ENCODE measurements at regions not wholly inside any gene's neighbourhood (a gene's known extent, or its start where the extent isn't known, plus 50 kb on each side); places are given as distances from the start of the nearest gene placed in this dataset.
"Not testable (repeated sequence)": the region's sequence is repeated elsewhere in the genome, so short reads cannot be mapped to it uniquely, and the experiment has no call there.

DNA sequence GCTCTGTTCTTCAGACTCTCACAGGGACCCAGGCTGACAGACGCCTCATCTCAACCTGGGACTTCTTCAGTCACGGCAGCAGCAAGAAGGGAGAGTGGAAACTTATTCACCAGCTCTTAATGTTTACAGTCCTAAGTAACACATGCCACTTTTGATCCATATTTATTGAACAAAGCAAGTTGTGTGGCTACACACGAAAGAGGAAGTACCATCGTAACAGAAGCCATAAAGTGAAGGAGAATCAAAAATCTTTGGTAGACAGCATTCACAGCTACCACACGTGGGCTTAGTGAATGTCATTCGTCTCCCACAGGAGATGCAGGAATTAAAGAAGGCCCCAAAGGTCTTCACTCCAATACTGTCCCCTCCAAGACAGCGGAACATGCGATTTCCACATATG is 582.6 kb downstream of the CETN3 start:
- no peak for DNase-seq

DNA sequence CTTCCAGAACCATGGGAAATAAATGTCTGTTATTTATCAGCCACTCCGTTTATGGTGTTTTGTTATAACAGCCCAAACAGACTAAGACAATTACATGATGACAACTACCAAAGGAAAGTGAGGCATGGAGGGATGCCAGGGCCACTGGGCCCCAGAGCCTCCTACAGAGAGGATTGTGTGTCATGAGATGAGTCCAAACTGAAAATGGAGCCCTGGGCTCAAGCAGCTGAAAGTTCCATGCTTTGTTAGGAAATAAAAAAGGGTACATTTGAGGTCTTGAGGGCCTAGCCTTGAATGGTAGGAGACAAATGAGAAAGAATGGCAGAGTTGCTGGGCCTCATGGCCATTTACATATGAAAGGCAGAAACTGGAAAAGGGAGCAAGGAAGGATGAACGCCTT is 586.5 kb downstream of the CETN3 start:
- DNase-seq: no peak

DNA sequence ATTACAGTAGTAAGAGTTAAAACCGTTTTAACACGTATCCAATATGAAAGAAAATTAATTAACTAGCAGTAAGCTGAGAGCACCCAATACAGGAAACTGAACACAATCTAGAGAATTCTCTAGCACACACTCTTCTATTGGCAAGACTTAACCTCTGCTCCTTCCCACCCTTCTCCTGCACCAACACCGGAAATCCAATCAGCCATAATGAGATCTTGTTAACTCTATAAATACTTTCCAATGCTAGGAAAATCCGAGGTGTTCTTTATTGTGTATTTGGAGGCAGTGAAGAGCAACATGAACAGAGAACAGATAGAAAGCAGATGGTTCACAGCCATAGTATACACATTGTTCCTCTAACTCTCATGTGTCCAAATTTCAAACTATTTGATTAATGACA is 591.7 kb downstream of the CETN3 start:
- DNase-seq: no peak

DNA sequence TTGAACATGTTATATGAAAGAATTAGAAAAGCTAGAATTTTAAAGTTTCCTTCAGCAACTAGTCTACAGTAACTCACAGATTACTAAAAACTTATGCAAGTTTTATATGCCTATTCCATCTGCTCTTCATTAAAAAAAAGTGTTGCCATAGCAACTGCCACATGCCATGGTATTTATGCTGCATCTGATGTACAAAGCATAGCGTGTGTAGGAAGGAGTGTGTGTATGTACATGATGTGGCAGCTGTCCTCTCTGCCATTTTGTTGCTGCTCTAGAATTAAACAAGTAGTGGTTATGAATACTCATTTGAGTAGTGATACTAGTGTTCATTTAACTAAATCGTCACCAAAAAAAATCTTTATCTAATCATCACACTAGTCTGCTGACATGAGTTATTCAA is 593.5 kb downstream of the CETN3 start:
- DNase-seq: no peak

DNA sequence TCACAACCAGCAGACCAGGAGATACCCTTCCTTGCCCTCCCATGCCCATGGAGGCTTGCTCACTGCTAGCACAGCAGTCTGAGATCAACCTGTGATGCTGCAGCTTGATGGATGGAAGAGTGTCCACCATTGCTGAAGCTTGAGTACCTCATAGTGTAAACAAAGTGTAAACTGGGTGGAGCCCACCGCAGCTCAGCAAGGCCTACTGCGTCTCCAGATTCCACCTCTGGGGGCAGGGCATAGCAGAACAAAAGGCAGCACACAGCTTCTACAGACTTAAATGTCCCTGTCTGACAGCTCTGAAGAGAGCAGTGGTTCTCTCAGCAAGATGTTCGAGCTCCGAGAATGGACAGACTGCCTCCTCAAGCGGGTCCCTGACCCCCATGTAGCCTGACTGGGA is 608.8 kb downstream of the CETN3 start:
- DNase-seq: not testable (repeated sequence)

DNA sequence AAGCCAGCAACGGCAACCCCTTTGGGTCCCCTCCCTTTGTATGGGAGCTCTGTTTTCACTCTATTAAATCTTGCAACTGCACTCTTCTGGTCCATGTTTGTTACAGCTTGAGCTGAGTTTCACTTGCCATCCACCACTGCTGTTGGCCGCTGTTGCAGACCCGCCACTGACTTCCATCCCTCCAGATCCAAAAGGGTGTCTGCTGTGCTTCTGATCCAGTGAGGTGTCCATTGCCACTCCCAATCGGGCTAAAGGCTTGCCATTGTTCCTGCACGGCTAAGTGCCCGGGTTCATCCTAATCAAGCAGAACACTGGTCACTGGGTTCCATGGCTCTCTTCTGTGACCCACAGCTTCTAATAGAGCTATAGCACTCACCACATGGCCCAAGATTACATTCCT is 615.1 kb downstream of the CETN3 start:
- DNase-seq: not testable (repeated sequence)

DNA sequence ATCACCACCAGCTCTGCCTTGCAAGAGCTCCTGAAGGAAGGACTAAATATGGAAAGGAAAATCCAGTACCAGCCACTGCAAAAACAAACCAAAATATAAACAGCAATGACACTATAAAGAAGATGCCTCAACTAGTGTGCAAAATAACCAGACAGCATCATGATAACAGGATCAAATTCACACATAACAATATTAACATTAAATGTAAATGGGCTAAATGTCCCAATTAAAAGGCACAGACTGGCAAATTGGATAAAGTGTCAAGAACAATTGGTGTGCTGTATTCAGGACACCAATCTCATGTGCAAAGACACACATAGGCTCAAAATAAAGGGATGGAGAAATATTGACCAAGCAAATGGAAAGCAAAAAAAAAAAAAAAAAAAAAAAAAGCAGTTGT is 629.8 kb downstream of the CETN3 start:
- DNase-seq: not testable (repeated sequence)

DNA sequence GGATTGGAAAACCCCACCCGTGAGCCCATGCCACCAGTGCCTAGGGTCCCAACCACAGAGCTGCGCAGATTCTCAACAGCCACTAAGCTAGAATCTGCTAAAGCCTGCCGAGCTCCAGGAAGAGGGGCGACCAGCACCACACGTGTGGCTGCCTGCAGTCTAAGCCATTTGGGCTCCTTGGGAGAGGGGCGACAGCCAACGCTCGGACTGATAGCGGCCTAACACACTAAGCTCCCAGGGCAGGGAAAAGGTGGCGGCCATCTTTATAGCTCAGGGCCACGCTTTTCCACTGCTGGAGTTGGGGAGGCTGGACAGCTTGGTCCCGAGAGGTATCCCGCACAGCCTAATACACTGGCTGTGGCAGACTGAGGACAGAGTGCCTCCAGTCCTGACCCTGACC is 631.8 kb downstream of the CETN3 start:
- no peak for DNase-seq

DNA sequence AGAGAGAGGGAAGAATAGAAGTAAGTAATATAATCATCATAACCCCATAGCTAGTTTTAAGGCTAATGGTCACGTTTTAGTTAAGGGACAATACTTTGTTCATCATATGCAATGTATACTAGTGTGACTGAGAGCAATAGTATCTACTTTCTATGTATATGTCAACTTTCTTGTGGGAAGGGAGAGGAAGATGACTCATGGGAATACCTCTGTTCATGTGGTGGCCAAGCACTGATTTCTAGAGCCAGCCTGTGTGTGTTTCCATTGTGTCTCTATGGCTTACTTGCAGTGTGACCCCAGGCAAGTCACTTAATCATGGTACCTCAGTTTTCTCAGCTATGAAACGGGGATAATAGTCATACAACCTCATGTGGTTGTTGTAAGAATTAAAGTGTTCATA is 639.6 kb downstream of the CETN3 start:
- DNase-seq: no peak

DNA sequence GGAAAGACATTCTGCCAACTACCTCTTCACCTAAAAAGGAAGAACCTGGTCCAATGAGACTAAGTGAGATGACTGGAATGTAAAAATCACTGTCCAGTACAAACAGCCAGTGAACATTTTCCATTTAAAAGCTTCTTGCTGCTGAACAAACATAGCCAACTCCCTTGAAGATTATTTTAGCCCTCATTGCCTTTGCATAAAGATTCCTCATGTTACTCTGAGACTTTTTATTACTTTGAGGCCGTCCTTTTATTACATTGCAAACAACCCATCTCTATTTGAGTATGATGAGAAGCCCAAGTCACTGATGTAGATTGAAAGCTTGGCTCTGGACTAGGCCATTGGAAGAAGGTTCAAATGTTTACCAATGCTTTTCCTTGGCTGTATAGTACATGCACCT is 649.8 kb downstream of the CETN3 start:
- DNase-seq: no peak

DNA sequence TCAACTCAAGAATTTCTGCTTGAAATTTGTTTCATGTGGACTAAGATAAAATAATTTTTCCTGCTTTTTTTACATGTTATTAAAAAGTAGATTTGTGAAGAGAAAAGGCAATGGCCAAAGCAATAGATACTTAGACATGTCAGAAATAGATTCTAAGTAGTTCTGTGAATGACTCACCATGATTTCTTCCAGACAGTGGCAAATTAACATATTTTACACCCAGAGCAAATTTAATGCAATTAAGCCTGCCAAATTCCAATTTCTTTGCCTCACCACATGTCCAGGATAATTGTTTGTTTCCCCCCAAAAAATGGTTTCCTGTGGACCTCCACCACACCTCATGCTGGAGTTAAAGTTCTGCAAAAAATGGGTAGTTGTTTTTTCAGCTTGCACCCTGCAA is 651.4 kb downstream of the CETN3 start:
- DNase-seq: no peak

DNA sequence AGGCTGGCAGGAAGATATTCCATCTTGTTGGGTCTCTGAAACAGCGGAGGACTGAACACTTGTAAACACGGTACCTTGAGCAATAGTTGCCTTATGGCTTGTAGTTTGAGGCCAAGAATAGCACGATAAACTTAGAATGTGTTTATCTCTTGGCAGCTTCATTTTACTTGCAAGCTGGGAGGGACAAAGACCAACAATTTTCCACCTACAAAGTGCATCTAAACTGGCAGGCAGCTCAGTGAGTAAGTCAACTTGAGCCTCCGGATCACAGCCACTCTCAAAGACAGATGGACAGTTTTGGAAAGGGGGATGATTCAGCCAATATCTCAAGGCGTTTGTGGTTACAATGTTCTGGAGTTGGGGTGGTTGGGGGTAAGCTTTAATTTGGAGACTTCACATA is 652.6 kb downstream of the CETN3 start:
- no peak for DNase-seq

DNA sequence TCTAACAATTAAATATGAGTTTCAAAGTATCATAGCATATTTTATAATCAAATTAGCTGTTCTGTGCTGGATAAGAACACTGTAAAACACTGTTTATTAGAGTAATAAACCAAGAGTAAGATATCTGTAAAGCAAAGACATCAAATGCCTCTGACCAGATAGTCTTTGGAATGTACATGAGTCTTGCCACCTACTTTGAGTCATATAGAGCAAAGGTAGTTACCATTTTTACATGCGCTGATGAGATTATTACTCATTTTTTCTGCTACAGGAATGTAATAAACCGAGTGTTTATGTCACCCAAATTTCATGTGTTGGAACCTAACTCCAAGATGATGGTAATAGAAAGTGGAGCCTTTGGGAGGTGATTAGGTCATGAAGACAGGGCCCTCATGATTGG is 654.5 kb downstream of the CETN3 start:
- DNase-seq: no peak

DNA sequence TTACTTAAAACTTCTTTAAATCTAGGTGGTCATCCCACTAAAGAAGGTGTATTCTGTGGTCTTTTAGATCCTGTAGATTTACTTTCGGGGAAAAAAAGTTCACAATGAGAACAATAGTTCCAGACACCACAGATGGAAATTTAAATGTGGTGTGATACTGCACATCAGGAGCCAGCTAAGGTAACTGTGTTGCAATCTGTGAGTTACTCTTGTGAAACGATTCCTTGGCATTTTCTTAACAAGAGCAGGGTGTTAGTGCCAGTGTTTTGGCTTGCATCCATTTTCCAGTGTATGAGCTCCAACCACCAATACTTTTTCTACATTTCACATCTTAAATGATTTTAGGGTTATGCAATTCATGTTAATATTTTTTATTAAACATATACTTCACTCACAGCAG is 674.5 kb downstream of the CETN3 start:
- DNase-seq: no peak

DNA sequence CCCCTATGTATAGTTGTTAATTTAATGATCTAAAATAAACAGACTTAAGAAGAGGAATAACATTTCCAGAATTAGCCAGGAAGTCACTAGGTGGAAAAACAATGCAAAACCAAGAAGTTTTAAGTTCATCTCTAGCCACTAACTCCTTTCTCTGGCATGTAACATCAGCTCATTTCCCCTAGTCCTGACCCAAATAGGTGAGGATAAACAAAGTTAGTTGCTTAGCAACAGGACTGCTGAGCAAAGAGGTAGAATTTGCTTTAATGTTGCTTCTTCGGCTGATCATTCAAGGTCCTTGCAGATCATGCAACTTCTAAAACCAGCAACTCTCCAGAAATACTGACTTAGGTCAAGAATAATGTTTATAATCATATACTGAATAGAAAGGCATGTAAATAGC is 675.8 kb downstream of the CETN3 start:
- DNase-seq: no peak

DNA sequence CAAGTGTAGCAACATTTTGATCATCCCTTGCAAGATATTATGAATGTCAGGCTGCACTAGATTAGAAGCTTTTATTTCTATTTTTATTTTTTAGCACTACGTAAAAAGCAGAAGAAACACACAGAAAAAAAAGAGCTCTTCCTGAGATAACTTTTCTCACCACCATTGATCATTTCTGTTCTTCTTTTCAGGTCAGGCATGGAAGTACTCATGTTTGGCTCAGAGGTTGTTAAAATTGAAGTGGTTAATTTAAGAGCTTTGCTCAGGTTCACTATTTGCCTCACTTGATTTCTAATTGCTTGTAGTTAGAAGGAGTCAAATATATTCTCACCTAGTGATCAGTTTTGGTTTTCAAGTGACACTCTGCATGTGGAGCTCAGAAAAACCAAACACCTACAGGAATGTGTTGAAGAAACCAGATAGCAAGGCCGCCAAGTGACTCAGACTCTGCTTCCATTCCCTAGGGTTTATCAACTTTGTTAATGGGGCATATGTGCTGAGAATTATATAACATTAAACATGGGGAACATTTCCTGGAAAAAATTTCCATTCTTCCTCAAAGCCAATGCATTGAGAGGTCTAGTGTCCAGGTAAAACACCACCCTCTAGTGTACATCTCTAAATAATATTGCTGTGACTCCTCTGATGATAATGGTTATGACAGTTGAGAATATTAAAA is 679.8 kb downstream of the CETN3 start:
- no peak for DNase-seq

DNA sequence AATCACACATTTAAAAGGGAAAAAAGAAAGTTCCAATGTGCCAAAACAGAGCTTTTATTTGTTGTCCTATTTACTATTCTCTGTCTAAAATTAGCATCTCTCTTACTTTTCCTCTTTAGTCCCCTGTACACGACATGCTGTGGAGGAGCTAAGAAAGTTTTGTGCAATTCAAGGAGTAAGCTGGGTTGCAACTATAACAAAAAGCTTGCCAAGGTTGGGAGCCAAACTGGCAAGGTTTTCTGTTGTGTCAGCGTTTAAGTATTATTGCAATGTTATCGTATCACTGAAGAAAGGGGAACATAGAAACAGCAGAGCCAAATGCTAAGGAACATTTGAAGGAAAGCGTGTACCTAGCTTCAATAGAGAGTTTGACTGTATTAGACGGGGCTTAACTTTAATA is 680.8 kb downstream of the CETN3 start:
- no peak for DNase-seq

DNA sequence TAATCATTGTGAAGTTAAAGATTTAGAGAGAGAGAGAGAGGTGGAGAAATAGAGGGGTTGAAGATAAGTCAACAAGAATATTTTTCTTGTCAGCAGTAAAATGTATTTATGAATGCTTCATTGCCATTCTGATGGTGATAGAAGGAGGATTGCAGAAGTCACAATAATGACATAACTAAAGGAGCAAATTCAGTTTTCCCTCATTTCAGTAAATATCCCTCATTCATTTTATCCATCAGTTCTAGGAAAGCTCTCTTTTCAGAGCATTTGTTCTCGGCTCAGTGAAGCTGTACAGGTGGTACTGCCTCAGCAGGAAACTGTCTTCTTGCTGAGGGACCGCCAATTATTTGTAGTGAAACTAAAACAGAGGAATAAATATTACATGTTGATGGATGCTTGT is 681.4 kb downstream of the CETN3 start:
- DNase-seq: no peak

DNA sequence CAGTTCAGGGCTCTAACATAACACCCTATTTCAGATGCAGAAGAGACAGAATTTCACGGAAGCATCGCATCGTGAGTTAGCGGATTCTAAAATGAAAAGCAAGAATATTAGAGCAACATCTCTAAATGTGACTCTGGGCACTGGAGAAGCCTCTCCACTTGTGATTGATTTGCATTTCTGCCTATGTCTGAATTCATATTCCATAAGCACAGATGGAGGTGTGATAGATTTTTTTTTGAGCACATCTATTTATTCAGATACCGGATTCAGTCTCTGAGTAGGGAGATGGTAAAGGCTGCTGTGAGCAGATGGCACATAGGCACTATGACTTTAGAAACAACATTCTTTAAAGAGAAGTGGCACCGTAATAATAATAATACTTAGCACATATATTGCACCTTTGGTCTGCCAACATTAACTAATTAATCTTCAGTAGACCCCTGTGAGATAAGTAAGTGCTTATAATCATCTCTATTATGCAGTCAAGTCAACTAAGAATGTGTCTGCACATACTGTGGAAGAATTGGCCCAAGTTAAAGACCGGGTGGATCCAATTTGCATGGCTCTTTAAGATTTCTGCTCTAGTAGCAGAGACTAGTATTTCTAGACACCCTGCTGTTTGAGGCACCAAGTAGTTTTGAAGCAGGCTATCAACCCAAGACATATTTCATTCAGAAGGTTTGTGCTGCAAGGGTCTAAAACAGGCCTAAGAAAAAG is 685.0 kb downstream of the CETN3 start:
- DNase-seq: no peak

DNA sequence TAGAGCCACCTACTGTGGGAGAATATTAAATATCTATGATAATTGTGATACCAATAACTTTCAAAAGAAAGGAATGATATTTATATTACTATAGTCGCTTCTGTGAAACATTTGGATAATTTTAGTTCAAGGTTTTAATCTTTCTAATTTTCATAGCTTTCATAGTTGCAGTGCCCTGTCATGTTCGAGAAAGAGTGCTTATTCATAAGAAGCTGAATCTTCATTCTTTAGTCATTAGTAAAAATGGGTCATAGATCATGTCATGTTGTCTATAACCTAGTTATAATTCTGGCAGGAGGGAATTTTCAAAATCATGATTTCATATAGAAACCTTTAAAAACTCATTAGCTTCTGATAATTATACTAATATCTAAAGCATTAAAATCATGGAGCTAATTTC is 685.6 kb downstream of the CETN3 start:
- DNase-seq: no peak

DNA sequence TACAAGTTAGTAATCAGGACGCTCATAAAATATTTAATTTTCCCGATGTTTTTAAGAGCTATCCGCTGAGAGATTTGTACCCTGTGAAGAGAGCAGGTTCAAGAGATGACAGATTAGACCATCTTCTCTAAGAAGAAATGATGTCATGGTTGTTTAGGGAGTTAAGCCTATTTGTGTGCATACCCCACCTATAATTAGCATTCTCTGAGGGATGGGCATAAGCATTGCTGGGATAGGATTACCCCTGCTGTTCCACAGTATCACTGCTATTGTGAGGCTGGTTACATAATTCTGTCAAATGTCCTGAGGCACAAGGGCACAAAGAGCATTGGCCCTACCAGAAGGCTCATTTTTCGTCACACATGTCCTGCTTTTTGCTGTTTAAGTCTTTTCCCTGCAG is 687.0 kb downstream of the CETN3 start:
- DNase-seq: no peak

DNA sequence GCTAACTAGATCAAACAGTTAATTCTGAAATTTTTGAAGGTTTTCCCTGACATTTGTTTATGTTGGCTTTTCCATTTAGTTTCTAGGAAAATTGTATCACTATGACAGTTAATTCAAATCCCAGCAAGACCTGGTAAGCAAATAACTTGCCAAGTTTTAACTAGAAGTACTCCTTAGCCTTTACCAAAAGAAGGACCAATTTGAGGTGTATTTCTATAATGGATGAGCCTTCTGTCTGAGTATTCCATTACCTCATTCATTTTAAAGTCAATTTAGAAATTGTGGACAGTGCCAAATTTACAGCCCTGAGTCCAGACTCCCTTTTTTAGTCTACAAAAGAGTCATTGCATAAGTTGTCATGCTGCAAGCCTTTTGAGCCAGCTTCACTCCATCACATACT is 687.6 kb downstream of the CETN3 start:
- no peak for DNase-seq

DNA sequence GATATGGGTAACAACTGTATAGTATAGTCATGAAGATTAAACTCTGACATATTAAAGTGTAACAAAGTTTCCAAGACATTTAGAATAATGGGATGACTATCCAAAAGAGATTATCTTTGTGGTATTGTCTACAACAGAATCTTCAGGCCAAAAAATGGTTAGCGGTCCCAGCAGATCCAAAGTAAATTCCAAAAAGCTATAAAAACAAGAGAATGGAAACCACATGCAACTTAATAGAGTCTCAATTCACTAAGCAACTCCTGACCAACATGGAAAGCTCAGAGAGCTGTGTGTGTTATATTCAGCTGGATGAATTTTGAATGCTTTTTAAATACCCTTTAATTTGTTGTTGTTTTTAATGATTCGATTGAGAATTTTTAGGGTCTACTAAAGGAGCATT is 688.2 kb downstream of the CETN3 start:
- DNase-seq: no peak

DNA sequence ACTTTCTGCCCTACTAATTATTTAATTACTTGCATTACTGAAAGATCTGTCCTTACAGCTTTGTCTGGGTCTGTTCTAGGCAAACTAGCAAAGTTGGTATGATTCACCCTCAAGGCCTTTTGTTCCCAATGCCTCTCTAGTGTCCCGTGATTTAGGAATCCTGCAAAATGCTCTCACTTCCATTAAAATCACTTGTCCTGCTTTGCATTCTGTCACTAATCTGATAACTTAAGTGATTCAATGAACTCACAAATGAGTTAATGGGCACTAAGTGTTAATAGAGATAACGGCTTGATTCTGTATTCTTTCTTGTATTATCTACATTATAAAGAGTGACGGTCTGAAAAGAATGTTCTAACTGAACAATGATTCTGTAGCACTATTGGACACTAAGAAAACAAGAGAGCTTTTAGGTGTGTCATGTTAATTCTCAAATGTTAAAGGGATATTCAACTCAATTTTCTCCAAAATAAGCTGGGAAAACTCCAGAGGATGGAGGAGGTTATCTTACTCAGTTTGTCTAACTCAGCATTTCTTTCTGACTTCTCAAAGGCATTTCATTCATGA is 697.3 kb downstream of the CETN3 start:
- no peak for DNase-seq

DNA sequence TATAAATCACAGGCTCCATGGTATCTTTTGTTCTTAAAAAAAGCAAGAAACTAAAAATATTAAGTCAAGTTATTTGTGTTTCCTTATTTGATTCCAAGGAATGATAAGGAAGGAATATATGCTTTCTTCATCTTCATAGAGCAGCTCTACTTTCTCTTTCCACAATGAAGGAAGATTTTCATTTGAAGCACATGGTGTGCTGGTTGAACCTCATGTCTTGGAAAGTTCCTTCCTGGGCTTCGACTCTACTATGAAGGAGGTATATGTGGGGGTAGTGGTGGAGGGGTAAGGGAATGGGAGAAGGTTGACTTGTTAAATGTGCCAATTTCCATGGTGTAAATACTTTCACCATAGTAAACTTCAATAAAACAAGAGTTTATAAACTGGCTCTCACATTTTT is 698.0 kb downstream of the CETN3 start:
- DNase-seq: no peak
